A673 (cell line): ENCODE measurements at regions not wholly inside any gene's neighbourhood (a gene's known extent, or its start where the extent isn't known, plus 50 kb on each side); places are given as distances from the start of the nearest gene placed in this dataset.

Source experiments
- EZH2 ChIP-seq: fragments of 200-600 bp; sonication (generic); IDR thresholded peaks from 2 replicates; pipeline ENCODE4 v1.6.1; 2017; ENCODE audit warnings: borderline replicate concordance, low read depth, mild to moderate bottlenecking, mixed read lengths, antibody characterized with exemption, low read length; ENCODE audit not compliant: poor library complexity, severe bottlenecking
- TF ChIP-seq, protein P1 (sequence below): fragments of 300-800, 200-600 bp; sonication (generic); conservative IDR thresholded peaks from 2 replicates; pipeline ENCODE4 v1.5.1; 2017; ENCODE audit warnings: low read depth, mild to moderate bottlenecking, antibody characterized with exemption, low read length, moderate library complexity, mixed read lengths

DNA sequence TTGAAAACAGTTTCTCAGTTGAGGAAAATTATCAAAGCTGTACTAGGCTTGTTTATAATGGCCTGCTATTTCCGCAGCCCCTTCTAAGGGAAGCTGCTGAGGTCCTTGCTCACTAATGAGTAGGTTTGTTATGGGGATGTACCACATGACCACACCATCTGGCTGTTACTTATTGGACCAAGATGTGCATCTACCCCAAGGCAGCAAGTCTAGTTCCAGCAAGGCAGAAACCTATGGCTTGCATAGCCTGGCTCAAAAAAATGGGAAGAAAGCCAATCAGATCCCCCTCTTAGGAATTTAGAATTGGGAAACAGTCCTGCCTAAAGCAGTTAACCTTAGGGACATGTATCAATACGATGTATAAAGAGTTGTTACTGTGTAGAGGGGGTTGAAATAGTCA, 186.5 kb upstream of the SPRY2 start:
- TF ChIP-seq, protein P1, sequence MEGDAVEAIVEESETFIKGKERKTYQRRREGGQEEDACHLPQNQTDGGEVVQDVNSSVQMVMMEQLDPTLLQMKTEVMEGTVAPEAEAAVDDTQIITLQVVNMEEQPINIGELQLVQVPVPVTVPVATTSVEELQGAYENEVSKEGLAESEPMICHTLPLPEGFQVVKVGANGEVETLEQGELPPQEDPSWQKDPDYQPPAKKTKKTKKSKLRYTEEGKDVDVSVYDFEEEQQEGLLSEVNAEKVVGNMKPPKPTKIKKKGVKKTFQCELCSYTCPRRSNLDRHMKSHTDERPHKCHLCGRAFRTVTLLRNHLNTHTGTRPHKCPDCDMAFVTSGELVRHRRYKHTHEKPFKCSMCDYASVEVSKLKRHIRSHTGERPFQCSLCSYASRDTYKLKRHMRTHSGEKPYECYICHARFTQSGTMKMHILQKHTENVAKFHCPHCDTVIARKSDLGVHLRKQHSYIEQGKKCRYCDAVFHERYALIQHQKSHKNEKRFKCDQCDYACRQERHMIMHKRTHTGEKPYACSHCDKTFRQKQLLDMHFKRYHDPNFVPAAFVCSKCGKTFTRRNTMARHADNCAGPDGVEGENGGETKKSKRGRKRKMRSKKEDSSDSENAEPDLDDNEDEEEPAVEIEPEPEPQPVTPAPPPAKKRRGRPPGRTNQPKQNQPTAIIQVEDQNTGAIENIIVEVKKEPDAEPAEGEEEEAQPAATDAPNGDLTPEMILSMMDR: no peak
- TF ChIP-seq EZH2: no peak
